Right renal cortex interstitium (tissue), 3 donors: ENCODE measurements at regions not wholly inside any gene's neighbourhood (a gene's known extent, or its start where the extent isn't known, plus 50 kb on each side); places are given as distances from the start of the nearest gene placed in this dataset.

Experiments
- DNase-seq, 3 donors: peaks; one replicate each; pipeline ENCODE4 v3.0.0-alpha.2; 2013; ENCODE audit warnings: low read depth in 3 of 3, low spot score in 2 of 3

DNA sequence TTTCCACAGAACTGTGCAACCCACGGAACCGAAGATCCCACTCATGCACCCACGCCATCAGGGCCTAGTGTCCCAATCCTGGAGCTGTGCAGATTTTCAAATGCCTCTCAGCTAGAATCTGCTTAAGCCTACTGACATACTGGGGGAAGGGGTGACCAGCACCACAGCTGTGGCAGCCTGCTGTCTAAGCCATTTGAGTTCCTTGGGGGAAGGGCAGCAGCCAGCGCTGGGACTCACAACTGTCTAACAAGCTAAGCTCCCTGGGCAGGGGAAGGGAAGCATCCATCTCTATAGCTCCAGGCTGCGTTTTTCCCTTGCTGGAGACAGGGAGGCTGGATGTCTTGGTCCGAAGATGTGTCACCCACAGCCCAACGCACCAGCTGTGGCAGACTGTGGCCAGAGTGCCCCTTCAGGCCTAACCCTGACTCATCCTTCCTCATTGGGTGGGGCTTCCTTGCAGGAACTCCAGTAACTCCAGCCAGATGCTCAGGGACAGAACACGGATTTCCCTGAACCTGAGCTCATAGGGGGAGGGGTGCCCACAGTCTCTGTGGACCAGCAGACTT, 194.8 kb downstream of the CHRDL1 start:
- no peak for DNase-seq

DNA sequence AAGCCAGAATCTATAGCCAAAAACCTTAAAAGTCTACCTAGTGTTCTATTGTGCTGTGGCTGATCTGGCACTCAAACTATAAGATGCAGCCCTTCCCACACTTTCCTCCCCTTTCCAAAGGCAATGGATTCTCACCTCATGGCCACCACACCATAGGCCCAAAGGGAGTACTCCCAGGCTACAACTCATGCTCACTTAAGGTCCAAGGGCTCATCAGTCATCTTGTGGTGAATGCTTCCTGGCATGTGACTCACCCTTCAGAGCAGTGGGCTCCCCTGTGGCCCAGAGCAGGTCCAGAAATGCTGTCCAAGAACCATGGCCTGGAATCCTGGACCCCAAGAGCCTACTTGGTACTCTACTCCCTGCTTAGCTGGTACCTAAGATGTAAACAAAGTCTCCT, 181.0 kb downstream of the CHRDL1 start:
- no peak for DNase-seq
